Adipocyte (in vitro differentiated cells): ENCODE measurements at regions not wholly inside any gene's neighbourhood (a gene's known extent, or its start where the extent isn't known, plus 50 kb on each side); places are given as distances from the start of the nearest gene placed in this dataset.
"Not testable (repeated sequence)": the region's sequence is repeated elsewhere in the genome, so short reads cannot be mapped to it uniquely, and the experiment has no call there.

ENCODE experiments used
- DNase-seq: peaks from one replicate; pipeline ENCODE4 v3.0.0-alpha.2; 2015; ENCODE audit warnings: low read depth
- H3K27me3 ChIP-seq: replicated peaks from 2 replicates; pipeline ENCODE4 v1.7.0; 2013; ENCODE audit warnings: mild to moderate bottlenecking, low read length, moderate library complexity; ENCODE audit not compliant: control insufficient read depth, insufficient read depth
- H3K36me3 ChIP-seq: 2 replicates; pipeline ENCODE4 v1.7.0; 2013; ENCODE audit warnings: low read length, mild to moderate bottlenecking, moderate library complexity; ENCODE audit not compliant: control insufficient read depth, insufficient read depth, severe bottlenecking
- H3K4me1 ChIP-seq: 2 replicates; pipeline ENCODE4 v1.7.0; 2013; ENCODE audit warnings: mild to moderate bottlenecking, low read length, moderate library complexity; ENCODE audit not compliant: control insufficient read depth, insufficient read depth
- H3K4me3 ChIP-seq: 2 replicates; pipeline ENCODE4 v1.7.0; 2013; ENCODE audit warnings: mild to moderate bottlenecking, low read length, moderate library complexity
- H3K9ac ChIP-seq: 2 replicates; pipeline ENCODE4 v1.7.0; 2013; ENCODE audit warnings: mild to moderate bottlenecking, low read length, moderate library complexity
- H3K9me3 ChIP-seq: 2 replicates; pipeline ENCODE4 v1.7.0; 2013; ENCODE audit warnings: mild to moderate bottlenecking, low read length, moderate library complexity; ENCODE audit not compliant: control insufficient read depth

GRCh38 chr4:49288796-49289195 is 302.7 kb downstream of the CWH43 start:
- H3K27me3 ChIP-seq, H3K9me3 ChIP-seq, H3K4me1 ChIP-seq, DNase-seq, H3K36me3 ChIP-seq, H3K4me3 ChIP-seq, H3K9ac ChIP-seq: not testable (repeated sequence)

GRCh38 chr4:49314815-49315214 is 328.7 kb downstream of the CWH43 start:
- not testable (repeated sequence) for H3K4me1 ChIP-seq, H3K9ac ChIP-seq, H3K4me3 ChIP-seq, H3K36me3 ChIP-seq, H3K9me3 ChIP-seq, DNase-seq, H3K27me3 ChIP-seq

GRCh38 chr4:49320725-49321410 is 334.8 kb downstream of the CWH43 start:
- not testable (repeated sequence) for H3K27me3 ChIP-seq, DNase-seq, H3K9ac ChIP-seq, H3K4me3 ChIP-seq, H3K36me3 ChIP-seq, H3K9me3 ChIP-seq, H3K4me1 ChIP-seq

- DNase-seq, H3K4me1 ChIP-seq, H3K9me3 ChIP-seq, H3K36me3 ChIP-seq, H3K4me3 ChIP-seq, H3K9ac ChIP-seq, H3K27me3 ChIP-seq: not testable (repeated sequence)
Observed at GRCh38 chr4:49321511-49322300, 335.6 kb downstream of the CWH43 start.

- not testable (repeated sequence) for H3K9ac ChIP-seq, H3K36me3 ChIP-seq, H3K4me3 ChIP-seq, H3K27me3 ChIP-seq, DNase-seq, H3K4me1 ChIP-seq, H3K9me3 ChIP-seq
Observed at GRCh38 chr4:49322610-49323572, 336.8 kb downstream of the CWH43 start.

- H3K27me3 ChIP-seq, H3K4me1 ChIP-seq, H3K4me3 ChIP-seq, H3K9ac ChIP-seq, H3K36me3 ChIP-seq, DNase-seq, H3K9me3 ChIP-seq: not testable (repeated sequence)
Observed at GRCh38 chr4:49323573-49323940, 337.5 kb downstream of the CWH43 start.
